OCI-LY3 (cell line): ENCODE measurements at regions not wholly inside any gene's neighbourhood (a gene's known extent, or its start where the extent isn't known, plus 50 kb on each side); places are given as distances from the start of the nearest gene placed in this dataset.

Experiments
- H2AFZ ChIP-seq: fragments of 200-600, 300-600 bp; shearing (Covaris generic); 2 replicates; pipeline ENCODE4 v1.6.0; 2014; ENCODE audit warnings: antibody characterized with exemption, low read depth, low read length
- H3K27ac ChIP-seq: fragments of 200-600, 300-600 bp; sonication (generic); 2 replicates; pipeline ENCODE4 v1.5.1; 2014; ENCODE audit warnings: mild to moderate bottlenecking, low read length, moderate library complexity, mixed read lengths
- H3K27me3 ChIP-seq: fragments of 200-600, 300-600 bp; sonication (generic); 2 replicates; pipeline ENCODE4 v1.6.1; 2014; ENCODE audit warnings: low read depth, low read length, mixed read lengths
- H3K36me3 ChIP-seq: fragments of 200-600, 300-600 bp; sonication (generic); replicated peaks from 2 replicates; pipeline ENCODE3; 2014; ENCODE audit warnings: low read depth, low read length, mixed read lengths
- H3K4me1 ChIP-seq: fragments of 300-600, 200-600 bp; sonication (generic); 2 replicates; pipeline ENCODE4 v1.6.1; 2014; ENCODE audit warnings: low read length, mixed read lengths
- H3K4me2 ChIP-seq: fragments of 200-600, 300-600 bp; sonication (generic); 2 replicates; pipeline ENCODE4 v1.6.1; 2014; ENCODE audit warnings: low read length, mixed read lengths
- H3K4me3 ChIP-seq: fragments of 300-600, 200-600 bp; sonication (generic); 2 replicates; pipeline ENCODE4 v1.5.1; 2014; ENCODE audit warnings: antibody characterized with exemption, mild to moderate bottlenecking, low read length, moderate library complexity
- H3K79me2 ChIP-seq: fragments of 300-600, 200-600 bp; shearing (Covaris generic); 2 replicates; pipeline ENCODE4 v1.6.1; 2014; ENCODE audit warnings: mild to moderate bottlenecking, low read length, mixed read lengths
- H3K9ac ChIP-seq: fragments of 300-600, 200-600 bp; shearing (Covaris generic); 2 replicates; pipeline ENCODE4 v1.6.0; 2014; ENCODE audit warnings: mild to moderate bottlenecking, low read length, moderate library complexity
- H3K9me3 ChIP-seq: fragments of 200-600, 300-600 bp; shearing (Covaris generic); 2 replicates; pipeline ENCODE4 v1.6.1; 2014; ENCODE audit warnings: low read length, mixed read lengths; ENCODE audit not compliant: insufficient read depth
- H4K20me1 ChIP-seq: fragments of 200-600, 300-600 bp; sonication (generic); 2 replicates; pipeline ENCODE4 v1.6.1; 2016; ENCODE audit warnings: low read length, mixed read lengths; ENCODE audit not compliant: insufficient read depth
- CTCF ChIP-seq: fragments of 200-600, 300-600 bp; sonication (generic); IDR thresholded peaks from 2 replicates; pipeline ENCODE4 v1.5.1; 2014; ENCODE audit warnings: antibody characterized with exemption, low read length, low read depth
- EZH2phosphoT487 ChIP-seq: fragments of 200-600 bp; shearing (Covaris generic); IDR thresholded peaks from 2 replicates; pipeline ENCODE4 v1.6.1; 2018; ENCODE audit warnings: antibody characterized with exemption, mixed run types, low read depth

DNA sequence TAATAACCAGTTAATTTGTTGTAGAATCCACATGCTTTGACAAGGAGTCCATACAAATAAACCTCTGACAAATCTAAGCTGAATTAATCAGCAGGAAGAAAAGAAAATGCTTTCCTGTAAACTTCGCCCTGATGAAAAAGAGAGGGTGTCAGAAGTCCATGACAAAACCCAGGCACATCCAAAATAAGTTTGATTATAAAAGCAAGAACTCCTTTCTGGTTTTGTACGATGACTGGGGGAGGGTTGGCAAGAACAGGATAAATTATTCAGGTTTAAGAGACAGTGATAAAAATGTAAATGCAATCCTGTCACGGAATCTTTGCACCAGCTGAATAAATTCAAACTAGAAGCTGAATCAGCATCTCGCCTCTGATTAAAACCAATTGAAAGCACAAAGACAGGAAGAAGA is 469.2 kb upstream of the TNP1 start:
- H3K9me3 ChIP-seq, result no peaks in the 10 kb centered on the region
- TF ChIP-seq EZH2phosphoT487, result no peak
- no peak for TF ChIP-seq CTCF
- no peaks in the 10 kb centered on the region for H4K20me1 ChIP-seq
- no peak overlapping the region for H3K9ac ChIP-seq
- 0 out of 2 replicates have a peak, but pooled peaks cover 12% of the 10 kb centered on the region for H3K27me3 ChIP-seq
- no peak overlapping the region for H2AFZ ChIP-seq
- H3K36me3 ChIP-seq, result no peaks in the 10 kb centered on the region
- no peak overlapping the region for H3K4me3 ChIP-seq
- H3K4me2 ChIP-seq, result no peak overlapping the region
- H3K79me2 ChIP-seq, result no peaks in the 10 kb centered on the region
- no peak overlapping the region for H3K27ac ChIP-seq
- no peaks in the 10 kb centered on the region for H3K4me1 ChIP-seq

GRCh38 chr2:217328622-217328978 is 468.7 kb upstream of the TNP1 start:
- H3K9ac ChIP-seq, result no peak overlapping the region

DNA sequence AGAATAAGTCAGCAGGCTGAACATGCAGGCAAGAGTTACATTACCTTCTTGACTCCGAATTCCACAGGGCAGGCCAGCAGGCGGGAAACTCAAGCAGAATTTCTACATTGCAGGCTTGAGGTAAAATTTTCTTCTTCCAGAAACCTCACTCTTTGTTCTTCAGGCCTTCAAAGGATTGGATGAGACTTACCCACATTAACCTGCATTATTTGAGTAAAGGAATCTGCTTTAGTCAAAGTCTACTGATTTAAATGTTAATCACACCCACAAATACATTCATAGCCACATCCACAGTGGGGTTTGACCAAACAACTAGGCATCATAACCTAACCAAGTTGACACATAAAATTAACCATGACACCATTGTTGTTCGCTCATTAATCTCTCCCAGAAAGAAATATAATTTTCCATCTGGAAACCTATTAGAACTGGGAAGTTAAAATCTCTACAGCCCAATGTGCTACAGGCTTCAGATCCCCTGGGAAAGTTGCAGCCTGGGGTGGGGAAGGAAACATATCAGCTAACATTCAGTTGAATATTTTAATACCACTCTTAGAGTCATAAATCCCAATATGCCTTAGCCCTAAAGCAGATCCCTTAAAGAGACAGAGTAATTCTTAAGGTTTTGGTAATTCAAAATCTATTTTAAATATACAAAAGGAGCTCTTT is 468.2 kb upstream of the TNP1 start:
- Histone ChIP-seq H3K4me2 (no peak overlapping the region), H3K36me3 (no peaks in the 10 kb centered on the region), H3K27me3 (0 out of 2 replicates have a peak, but pooled peaks cover 12% of the 10 kb centered on the region), H3K4me1 (no peaks in the 10 kb centered on the region), H3K27ac (no peak overlapping the region), H4K20me1 (no peaks in the 10 kb centered on the region), H3K9ac (no peak overlapping the region), H3K79me2 (no peaks in the 10 kb centered on the region), H3K4me3 (no peak overlapping the region), H2AFZ (no peak overlapping the region), H3K9me3 (no peaks in the 10 kb centered on the region)
- TF ChIP-seq CTCF, result no peak
- TF ChIP-seq EZH2phosphoT487, result no peak

More at GRCh38 chr2:217328622-217328978, 468.7 kb upstream of the TNP1 start:
- no peaks in the 10 kb centered on the region for H3K36me3 ChIP-seq
- no peak overlapping the region for H3K27ac ChIP-seq
- H3K4me2 ChIP-seq, result no peak overlapping the region
- TF ChIP-seq CTCF (no peak), EZH2phosphoT487 (no peak)
- H4K20me1 ChIP-seq, result no peaks in the 10 kb centered on the region
- H3K4me1 ChIP-seq, result no peaks in the 10 kb centered on the region
- 0 out of 2 replicates have a peak, but pooled peaks cover 12% of the 10 kb centered on the region for H3K27me3 ChIP-seq
- H3K9me3 ChIP-seq, result no peaks in the 10 kb centered on the region
- H3K79me2 ChIP-seq, result no peaks in the 10 kb centered on the region
- no peak overlapping the region for H2AFZ ChIP-seq
- no peak overlapping the region for H3K4me3 ChIP-seq

DNA sequence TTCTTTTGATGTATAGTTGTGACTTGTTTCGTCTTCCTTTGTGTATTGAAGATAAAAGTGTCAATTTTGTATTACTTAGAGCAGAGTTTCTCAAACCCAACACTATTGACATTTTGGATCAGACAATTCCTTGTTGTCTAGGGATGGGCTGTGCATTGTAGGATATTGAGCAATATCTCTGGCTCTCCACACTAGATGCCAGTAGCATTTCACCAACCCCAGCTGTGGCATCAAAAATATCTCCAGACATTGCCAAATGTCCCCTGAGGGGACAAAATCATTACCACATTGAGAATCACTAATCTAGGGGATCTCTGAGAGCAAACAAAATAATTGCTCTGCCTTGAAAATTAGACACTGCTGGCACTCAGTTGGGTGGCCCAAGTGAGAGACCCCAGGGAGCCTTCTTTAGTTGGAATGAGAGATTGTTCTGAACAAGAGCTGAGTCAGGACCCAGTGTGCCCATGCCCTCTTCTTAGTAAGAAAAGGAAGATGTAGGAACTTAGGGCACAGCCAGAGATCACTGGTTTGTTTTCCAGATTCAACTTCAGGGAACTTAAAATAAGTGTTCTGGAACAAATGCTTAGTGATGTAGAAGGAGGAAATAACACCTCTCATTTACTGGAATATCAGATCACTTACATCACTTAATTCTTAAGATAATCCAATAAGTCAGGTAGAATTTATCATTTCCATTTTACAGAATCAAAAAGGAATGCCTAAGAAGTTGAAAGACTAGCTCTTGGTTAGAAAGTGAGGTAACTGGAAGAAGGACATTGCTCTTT is 466.6 kb upstream of the TNP1 start:
- Histone ChIP-seq H3K9ac (no peak overlapping the region), H3K27ac (no peak overlapping the region), H3K36me3 (no peaks in the 10 kb centered on the region), H4K20me1 (no peaks in the 10 kb centered on the region), H3K79me2 (no peaks in the 10 kb centered on the region), H3K27me3 (0 out of 2 replicates have a peak, but pooled peaks cover 12% of the 10 kb centered on the region), H3K4me2 (no peak overlapping the region), H2AFZ (no peak overlapping the region), H3K9me3 (no peaks in the 10 kb centered on the region), H3K4me3 (no peak overlapping the region), H3K4me1 (no peaks in the 10 kb centered on the region)
- TF ChIP-seq EZH2phosphoT487, result no peak
- no peak for TF ChIP-seq CTCF
